Suprapubic skin (tissue), 4 donors: ENCODE measurements at regions not wholly inside any gene's neighbourhood (a gene's known extent, or its start where the extent isn't known, plus 50 kb on each side); places are given as distances from the start of the nearest gene placed in this dataset.

Experiments
- DNase-seq, 2 donors: peaks; one replicate each; pipeline ENCODE4 v3.0.0-alpha.2; 2019; ENCODE audit warnings: low spot score in 2 of 2
- H3K27ac ChIP-seq: fragments of 200-600 bp; sonication (generic); one replicate; pipeline ENCODE4 v1.5.1; 2019
- H3K27me3 ChIP-seq: fragments of 200-600 bp; sonication (generic); one replicate; pipeline ENCODE4 v1.5.1; 2019
- H3K36me3 ChIP-seq: fragments of 200-600 bp; sonication (generic); one replicate; pipeline ENCODE4 v1.5.1; 2019
- H3K4me1 ChIP-seq: fragments of 200-600 bp; sonication (generic); one replicate; pipeline ENCODE4 v1.5.1; 2019
- H3K4me3 ChIP-seq: fragments of 200-600 bp; sonication (generic); one replicate; pipeline ENCODE4 v1.5.1; 2019; ENCODE audit warnings: mild to moderate bottlenecking
- H3K9me3 ChIP-seq: fragments of 200-600 bp; sonication (generic); one replicate; pipeline ENCODE4 v1.5.1; 2019
- CTCF ChIP-seq, 2 donors: fragments of 200-600 bp in 1 of 2; fragments of 450-650 bp in 1 of 2; sonication (generic) in 1 of 2; IDR thresholded peaks; one replicate each; pipeline ENCODE4 v1.5.1; 2016 to 2019; ENCODE audit warnings: antibody characterized with exemption in 2 of 2, mild to moderate bottlenecking in 1 of 2, moderate library complexity in 1 of 2
- EP300 ChIP-seq: sonication (generic); formaldehyde crosslinking; IDR thresholded peaks from one replicate; pipeline ENCODE4 v1.6.1; 2017; ENCODE audit warnings: antibody characterized with exemption
- POLR2A ChIP-seq, 2 donors: fragments of 450-650 bp; IDR thresholded peaks; one replicate each; pipeline ENCODE4 v1.6.1; 2017; ENCODE audit warnings: antibody characterized with exemption in 2 of 2, mild to moderate bottlenecking in 2 of 2, moderate library complexity in 2 of 2
- POLR2AphosphoS5 ChIP-seq, 3 donors: sonication (generic); formaldehyde crosslinking; IDR thresholded peaks; one replicate each; pipeline ENCODE4 v1.6.1; 2017; ENCODE audit warnings: antibody characterized with exemption in 3 of 3
- WGBS: methylation state at CpG from one replicate; pipeline ENCODE4 v1.1.5; 2018; 5-methylcytosine and 5-hydroxymethylcytosine counted together

- Histone ChIP-seq H3K36me3 (no peaks in the 10 kb centered on the region), H3K9me3 (no peaks in the 10 kb centered on the region), H3K4me3 (no peak overlapping the region), H3K4me1 (no peaks in the 10 kb centered on the region), H3K27me3 (no peaks in the 10 kb centered on the region), H3K27ac (no peak overlapping the region)
- DNase-seq, result no peak
- TF ChIP-seq POLR2AphosphoS5 (IDR thresholded peaks at IDR 0.05), result no peak
- TF ChIP-seq POLR2A (IDR thresholded peaks at IDR 0.05), result no peak
- TF ChIP-seq EP300, result no peak
- no peak for TF ChIP-seq CTCF (IDR thresholded peaks at IDR 0.05)
These were observed 76.2 kb downstream of the GPR85 start for GRCh38 chr7:113010377-113010776.

- no peaks in the 10 kb centered on the region for H3K36me3 ChIP-seq
- H3K9me3 ChIP-seq, result no peaks in the 10 kb centered on the region
- 91% methylated on average over 5 of the region's 5 CpGs for WGBS
- H3K4me1 ChIP-seq, result no peaks in the 10 kb centered on the region
- H3K27ac ChIP-seq, result no peak overlapping the region
- no peak for DNase-seq
- H3K27me3 ChIP-seq, result no peaks in the 10 kb centered on the region
- no peak for TF ChIP-seq CTCF (IDR thresholded peaks at IDR 0.05)
- TF ChIP-seq POLR2A (IDR thresholded peaks at IDR 0.05), result no peak
- no peak for TF ChIP-seq POLR2AphosphoS5 (IDR thresholded peaks at IDR 0.05)
- no peak overlapping the region for H3K4me3 ChIP-seq
These were observed 77.9 kb downstream of the GPR85 start for GRCh38 chr7:113008755-113009154.

- no peak for DNase-seq
- WGBS, result 65% methylated on average over 4 of the region's 4 CpGs
- H3K27me3 ChIP-seq, result no peaks in the 10 kb centered on the region
- no peaks in the 10 kb centered on the region for H3K9me3 ChIP-seq
- no peaks in the 10 kb centered on the region for H3K4me1 ChIP-seq
- no peak overlapping the region for H3K4me3 ChIP-seq
- no peak overlapping the region for H3K27ac ChIP-seq
- TF ChIP-seq POLR2AphosphoS5 (IDR thresholded peaks at IDR 0.05), result no peak
- no peak for TF ChIP-seq POLR2A (IDR thresholded peaks at IDR 0.05)
- no peak for TF ChIP-seq EP300
- no peaks in the 10 kb centered on the region for H3K36me3 ChIP-seq
These were observed 81.7 kb downstream of the GPR85 start for GRCh38 chr7:113004726-113005454.

GRCh38 chr7:113000316-113001020, 86.2 kb downstream of the GPR85 start:
- Histone ChIP-seq H3K4me1 (no peaks in the 10 kb centered on the region), H3K36me3 (no peaks in the 10 kb centered on the region), H3K4me3 (no peak overlapping the region), H3K27me3 (no peaks in the 10 kb centered on the region), H3K27ac (no peak overlapping the region), H3K9me3 (no peaks in the 10 kb centered on the region)
- WGBS, result 81% methylated on average over 6 of the region's 6 CpGs
- TF ChIP-seq EP300 (no peak), CTCF (IDR thresholded peaks at IDR 0.05) (no peak), POLR2A (IDR thresholded peaks at IDR 0.05) (no peak), POLR2AphosphoS5 (IDR thresholded peaks at IDR 0.05) (no peak)
- no peak for DNase-seq

GRCh38 chr7:112997831-112998230, 88.8 kb downstream of the GPR85 start:
- no peak for DNase-seq
- no peak for TF ChIP-seq POLR2AphosphoS5 (IDR thresholded peaks at IDR 0.05)
- no peak for TF ChIP-seq CTCF (IDR thresholded peaks at IDR 0.05)
- no peak for TF ChIP-seq EP300
- TF ChIP-seq POLR2A (IDR thresholded peaks at IDR 0.05), result no peak
- no peaks in the 10 kb centered on the region for H3K9me3 ChIP-seq
- H3K27me3 ChIP-seq, result no peaks in the 10 kb centered on the region
- 88% methylated on average over 2 of the region's 2 CpGs for WGBS
- no peak overlapping the region for H3K4me3 ChIP-seq
- H3K4me1 ChIP-seq, result no peaks in the 10 kb centered on the region
- H3K36me3 ChIP-seq, result no peaks in the 10 kb centered on the region
- H3K27ac ChIP-seq, result no peak overlapping the region
